ENCODE measurements at regions not wholly inside any gene's neighbourhood (a gene's known extent, or its start where the extent isn't known, plus 50 kb on each side); places are given as distances from the start of the nearest gene placed in this dataset.

DNA sequence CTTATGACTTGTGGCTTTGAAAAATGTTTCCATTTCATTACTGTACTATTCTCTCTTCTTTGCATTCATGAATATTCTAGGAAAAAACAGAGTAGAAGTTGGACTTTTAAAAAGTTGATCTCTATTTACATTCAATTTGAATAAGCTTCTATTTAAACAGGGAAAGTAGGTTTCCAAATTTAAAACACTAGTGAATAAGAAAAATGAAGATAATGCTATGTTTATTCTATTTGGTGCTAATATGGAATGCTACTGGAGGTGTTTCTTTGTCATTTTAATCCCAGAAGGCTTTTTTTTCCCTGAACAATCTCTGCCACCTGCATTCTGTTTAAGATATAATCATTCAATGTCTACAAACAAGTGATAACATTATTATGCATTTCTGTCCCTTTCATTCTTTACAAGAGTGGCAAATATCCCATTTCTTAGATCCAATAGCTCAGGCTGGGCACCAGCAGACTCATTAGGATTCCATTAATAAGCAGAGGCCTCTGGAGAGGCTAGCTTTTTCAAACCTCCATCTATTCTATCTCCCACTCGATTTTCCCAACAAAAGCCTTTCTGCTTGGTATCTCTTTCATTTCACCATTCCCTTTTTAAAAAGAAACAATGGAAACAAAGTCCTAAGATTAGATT lies 1001.6 kb upstream of the CDH8 start:
- TF ChIP-seq, protein P1, sequence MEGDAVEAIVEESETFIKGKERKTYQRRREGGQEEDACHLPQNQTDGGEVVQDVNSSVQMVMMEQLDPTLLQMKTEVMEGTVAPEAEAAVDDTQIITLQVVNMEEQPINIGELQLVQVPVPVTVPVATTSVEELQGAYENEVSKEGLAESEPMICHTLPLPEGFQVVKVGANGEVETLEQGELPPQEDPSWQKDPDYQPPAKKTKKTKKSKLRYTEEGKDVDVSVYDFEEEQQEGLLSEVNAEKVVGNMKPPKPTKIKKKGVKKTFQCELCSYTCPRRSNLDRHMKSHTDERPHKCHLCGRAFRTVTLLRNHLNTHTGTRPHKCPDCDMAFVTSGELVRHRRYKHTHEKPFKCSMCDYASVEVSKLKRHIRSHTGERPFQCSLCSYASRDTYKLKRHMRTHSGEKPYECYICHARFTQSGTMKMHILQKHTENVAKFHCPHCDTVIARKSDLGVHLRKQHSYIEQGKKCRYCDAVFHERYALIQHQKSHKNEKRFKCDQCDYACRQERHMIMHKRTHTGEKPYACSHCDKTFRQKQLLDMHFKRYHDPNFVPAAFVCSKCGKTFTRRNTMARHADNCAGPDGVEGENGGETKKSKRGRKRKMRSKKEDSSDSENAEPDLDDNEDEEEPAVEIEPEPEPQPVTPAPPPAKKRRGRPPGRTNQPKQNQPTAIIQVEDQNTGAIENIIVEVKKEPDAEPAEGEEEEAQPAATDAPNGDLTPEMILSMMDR (IDR thresholded peaks at IDR 0.05), result no peak
- no peak for TF ChIP-seq POLR2A (IDR thresholded peaks at IDR 0.05)

Measured in testis (tissue), 2 donors.